ENCODE measurements at regions not wholly inside any gene's neighbourhood (a gene's known extent, or its start where the extent isn't known, plus 50 kb on each side); places are given as distances from the start of the nearest gene placed in this dataset.
"Not testable (repeated sequence)": the region's sequence is repeated elsewhere in the genome, so short reads cannot be mapped to it uniquely, and the experiment has no call there.

DNA sequence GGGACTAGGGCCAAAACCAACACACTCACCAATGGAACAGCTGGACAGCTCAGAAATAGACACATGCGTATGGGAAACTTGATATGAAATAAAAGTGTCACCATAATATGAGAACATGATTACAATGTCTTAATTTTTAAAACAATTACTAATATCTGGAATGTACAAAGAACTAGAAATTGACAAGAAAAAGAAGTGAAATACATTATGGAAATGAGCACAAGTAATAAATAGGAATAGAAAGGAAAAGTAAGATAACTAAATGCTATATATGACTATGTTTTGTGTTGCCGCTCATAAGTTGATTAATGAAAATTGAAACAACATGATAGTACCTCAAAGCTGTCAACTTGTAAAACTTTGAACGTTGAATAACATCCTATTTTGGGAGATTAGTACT is 801.1 kb downstream of the SLITRK5 start:
- no peak overlapping the region for H3K27ac Mint-ChIP-seq
- DNase-seq (ENCODE audit: low spot score in 2 of 2): no peak
- H3K36me3 Mint-ChIP-seq: no peaks in the 10 kb centered on the region
- H3K4me1 Mint-ChIP-seq: no peaks in the 10 kb centered on the region
- no peak for ATAC-seq
- no peak overlapping the region for H3K4me3 Mint-ChIP-seq
- H3K9me3 Mint-ChIP-seq: peaks cover 3% of the 10 kb centered on the region

GRCh38 chr13:88483202-88483601 is 812.0 kb downstream of the SLITRK5 start:
- Mint-ChIP-seq H3K9me3 (peaks cover 19% of the 10 kb centered on the region), H3K36me3 (no peaks in the 10 kb centered on the region), H3K27ac (no peak overlapping the region), H3K4me3 (no peak overlapping the region), H3K4me1 (no peaks in the 10 kb centered on the region)
- ATAC-seq: no peak
- DNase-seq (ENCODE audit: low spot score in 2 of 2): no peak

GRCh38 chr13:88507909-88508308 is 836.7 kb downstream of the SLITRK5 start:
- no peak for DNase-seq (ENCODE audit: low spot score in 2 of 2)

DNA sequence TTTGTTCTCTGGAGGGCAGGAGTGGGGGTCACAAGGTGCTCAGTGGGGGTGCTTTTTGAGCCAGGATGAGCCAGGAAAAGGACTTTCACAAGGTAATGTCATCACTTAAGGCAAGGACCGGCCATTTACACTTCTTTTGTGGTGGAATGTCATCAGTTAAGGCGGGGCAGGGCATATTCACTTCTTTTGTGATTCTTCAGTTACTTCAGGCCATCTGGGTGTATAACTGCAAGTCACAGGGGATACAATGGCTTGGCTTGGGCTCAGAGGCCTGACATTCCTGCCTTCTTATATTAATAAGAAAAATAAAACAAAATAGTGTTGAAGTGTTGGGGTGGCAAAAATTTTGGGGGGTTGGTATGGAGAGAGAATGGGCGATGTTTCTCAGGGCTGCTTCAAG is 841.8 kb downstream of the SLITRK5 start:
- not testable (repeated sequence) for DNase-seq (ENCODE audit: low spot score in 2 of 2); H3K36me3 Mint-ChIP-seq; ATAC-seq; H3K27ac Mint-ChIP-seq; H3K4me3 Mint-ChIP-seq; H3K4me1 Mint-ChIP-seq
- peaks cover 35% of the 10 kb centered on the region for H3K9me3 Mint-ChIP-seq

More at GRCh38 chr13:88507909-88508308, 836.7 kb downstream of the SLITRK5 start:
- no peak for ATAC-seq
- no peaks in the 10 kb centered on the region for H3K4me1 Mint-ChIP-seq
- H3K9me3 Mint-ChIP-seq: peaks cover 39% of the 10 kb centered on the region
- H3K27ac Mint-ChIP-seq: no peak overlapping the region
- no peaks in the 10 kb centered on the region for H3K36me3 Mint-ChIP-seq
- no peak overlapping the region for H3K4me3 Mint-ChIP-seq

DNA sequence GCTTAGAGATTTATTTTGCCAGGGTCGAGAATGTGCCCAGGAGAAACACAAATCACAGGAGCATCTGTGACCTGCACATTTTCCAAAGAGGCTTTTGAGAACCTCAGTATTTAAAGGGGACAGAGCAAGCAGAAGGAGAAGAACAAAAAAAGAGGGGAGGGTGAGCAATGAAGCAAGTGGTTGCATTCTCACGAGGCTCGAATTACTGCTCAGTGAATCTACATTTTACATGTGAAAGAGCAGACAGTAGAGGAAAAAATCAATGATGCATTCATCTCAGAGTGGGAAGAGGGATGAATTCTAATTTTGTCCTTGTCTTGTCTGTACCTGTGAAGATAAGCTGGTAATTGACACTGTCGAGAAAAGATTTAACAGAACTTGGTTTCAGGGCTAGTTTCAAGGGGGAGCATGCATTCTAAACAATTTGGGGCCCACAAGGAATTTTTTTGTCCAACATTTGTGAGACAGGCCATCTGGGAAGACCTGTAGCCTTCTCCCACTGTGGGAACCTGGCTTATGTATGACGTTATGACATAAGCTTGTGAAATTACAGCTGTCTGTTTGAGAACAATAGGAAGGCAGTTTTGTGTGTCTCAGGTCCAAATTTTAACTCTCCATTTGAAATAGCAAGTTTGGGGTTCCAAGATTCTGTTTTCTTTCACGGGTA is 855.1 kb downstream of the SLITRK5 start:
- Mint-ChIP-seq H3K9me3 (peaks cover 4% of the 10 kb centered on the region), H3K27ac (no peak overlapping the region), H3K4me3 (no peak overlapping the region), H3K36me3 (no peaks in the 10 kb centered on the region), H3K4me1 (no peaks in the 10 kb centered on the region)
- DNase-seq (ENCODE audit: low spot score in 2 of 2) (no peak), ATAC-seq (no peak)

DNA sequence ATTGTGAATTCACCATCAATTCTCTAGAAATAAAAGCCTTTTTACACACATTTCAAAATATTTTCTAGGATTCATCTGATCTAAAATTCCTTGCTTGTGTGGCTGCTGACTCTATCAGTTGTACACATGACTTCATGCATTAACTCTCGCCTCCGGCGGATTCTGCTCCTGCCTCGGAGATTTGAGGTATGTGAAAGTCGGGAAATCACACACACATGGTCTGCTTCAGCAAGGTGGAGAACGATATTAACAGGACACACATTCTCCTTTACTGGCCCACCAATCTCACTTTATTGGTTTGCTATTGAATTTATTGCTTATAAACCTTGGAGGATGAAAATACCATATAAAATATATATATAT is 855.7 kb downstream of the SLITRK5 start:
- Mint-ChIP-seq H3K4me3 (no peak overlapping the region), H3K36me3 (no peaks in the 10 kb centered on the region), H3K9me3 (peaks cover 4% of the 10 kb centered on the region)

DNA sequence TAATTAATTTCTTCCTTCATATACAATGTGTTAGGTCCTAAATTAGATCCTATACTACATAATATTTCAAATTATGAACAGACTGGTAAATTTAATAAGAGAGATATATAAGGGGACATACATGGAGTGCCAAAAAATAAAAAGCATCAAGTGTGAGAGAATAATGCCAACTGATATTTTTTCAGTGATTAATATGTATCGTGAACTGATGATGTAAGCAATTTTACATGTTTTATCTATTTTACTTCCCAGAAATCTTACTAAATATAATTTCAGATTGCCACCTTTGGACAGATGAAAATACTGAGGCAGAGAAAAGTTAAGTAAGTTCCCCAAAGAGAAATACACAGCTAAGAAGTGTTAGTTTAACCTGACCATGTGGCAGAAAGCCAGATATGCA is 870.8 kb downstream of the SLITRK5 start:
- Mint-ChIP-seq H3K27ac (no peak overlapping the region), H3K36me3 (no peaks in the 10 kb centered on the region), H3K4me1 (no peaks in the 10 kb centered on the region), H3K9me3 (no peaks in the 10 kb centered on the region), H3K4me3 (no peak overlapping the region)
- DNase-seq (ENCODE audit: low spot score in 2 of 2) (no peak), ATAC-seq (no peak)

More for the DNA sequence above, 855.7 kb downstream of the SLITRK5 start:
- Mint-ChIP-seq H3K4me1 (no peaks in the 10 kb centered on the region), H3K27ac (no peak overlapping the region)
- DNase-seq (ENCODE audit: low spot score in 2 of 2) (no peak), ATAC-seq (no peak)

GRCh38 chr13:88544836-88545235 is 873.7 kb downstream of the SLITRK5 start:
- DNase-seq (ENCODE audit: low spot score in 2 of 2): no peak
- Mint-ChIP-seq H3K9me3 (peaks cover 3% of the 10 kb centered on the region), H3K4me3 (no peak overlapping the region), H3K27ac (no peak overlapping the region), H3K36me3 (no peaks in the 10 kb centered on the region), H3K4me1 (no peaks in the 10 kb centered on the region)
- no peak for ATAC-seq

DNA sequence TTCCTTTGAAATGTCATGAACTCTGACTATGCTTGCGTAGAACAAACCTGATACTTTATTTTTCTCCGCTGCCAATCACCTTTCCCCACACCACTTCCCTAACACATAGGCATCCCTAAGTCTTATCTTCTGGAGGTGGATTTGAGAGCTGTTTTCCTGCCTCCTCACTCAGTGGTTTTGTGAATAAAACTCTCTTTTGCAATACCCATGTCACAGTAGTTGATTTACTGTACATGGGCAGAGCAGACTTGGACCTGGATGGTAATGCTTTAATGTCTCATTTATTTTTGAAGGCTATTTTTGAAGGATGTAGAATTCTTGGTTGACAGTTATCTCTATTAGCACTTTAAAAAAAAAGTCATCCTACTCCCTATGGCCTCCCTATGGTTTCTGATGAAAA is 881.8 kb downstream of the SLITRK5 start:
- H3K9me3 Mint-ChIP-seq: peaks cover under 1% of the 10 kb centered on the region
- H3K4me1 Mint-ChIP-seq: no peaks in the 10 kb centered on the region
- no peak overlapping the region for H3K4me3 Mint-ChIP-seq
- H3K36me3 Mint-ChIP-seq: no peaks in the 10 kb centered on the region
- H3K27ac Mint-ChIP-seq: no peak overlapping the region
- ATAC-seq: no peak
- DNase-seq (ENCODE audit: low spot score in 2 of 2): no peak

GRCh38 chr13:88565566-88565965 is 894.4 kb downstream of the SLITRK5 start:
- no peaks in the 10 kb centered on the region for H3K4me1 Mint-ChIP-seq
- H3K9me3 Mint-ChIP-seq: peaks cover 6% of the 10 kb centered on the region
- DNase-seq (ENCODE audit: low spot score in 2 of 2) (no peak), ATAC-seq (no peak)
- no peak overlapping the region for H3K27ac Mint-ChIP-seq
- H3K4me3 Mint-ChIP-seq: no peak overlapping the region
- no peaks in the 10 kb centered on the region for H3K36me3 Mint-ChIP-seq

DNA sequence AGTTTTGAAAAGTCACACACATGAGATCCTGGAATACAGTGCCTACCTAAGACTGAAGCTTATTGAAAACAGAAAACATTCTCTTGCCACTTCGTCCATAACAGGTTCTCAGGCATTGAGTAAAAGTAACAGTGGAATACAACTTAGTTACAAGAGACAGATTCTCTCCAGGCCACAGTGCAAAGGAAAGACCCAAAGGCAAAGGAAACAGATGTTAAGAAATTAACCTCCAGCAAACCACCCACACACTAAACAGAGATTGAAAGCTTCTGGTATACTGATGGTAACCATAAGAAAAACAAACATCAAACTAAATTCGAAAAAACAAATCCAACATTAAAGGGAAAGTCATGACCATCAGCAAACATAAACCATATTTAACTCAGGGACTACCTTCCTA is 914.7 kb downstream of the SLITRK5 start:
- DNase-seq (ENCODE audit: low spot score in 2 of 2): no peak
- peaks cover 6% of the 10 kb centered on the region for H3K9me3 Mint-ChIP-seq
- no peaks in the 10 kb centered on the region for H3K36me3 Mint-ChIP-seq
- ATAC-seq: no peak
- no peaks in the 10 kb centered on the region for H3K4me1 Mint-ChIP-seq
- H3K4me3 Mint-ChIP-seq: no peak overlapping the region
- H3K27ac Mint-ChIP-seq: no peak overlapping the region

DNA sequence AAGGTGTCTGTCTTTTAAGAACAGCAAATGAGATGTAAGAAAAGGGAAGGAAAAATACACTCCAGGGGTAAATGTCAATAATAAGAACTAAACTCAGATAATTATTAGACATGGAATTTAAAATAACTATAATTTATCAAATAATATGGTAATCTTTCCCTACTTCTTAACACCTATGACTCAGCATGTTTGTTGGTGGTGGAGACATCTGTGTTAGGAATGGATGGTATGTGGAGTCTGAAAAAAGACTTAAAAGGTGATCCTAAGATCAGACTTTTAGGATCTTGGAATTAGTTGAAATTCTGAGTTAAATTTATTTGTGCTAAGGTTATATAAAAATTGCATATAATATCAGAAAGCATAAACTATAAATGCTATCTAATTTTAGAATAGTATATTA is 915.1 kb downstream of the SLITRK5 start:
- Mint-ChIP-seq H3K9me3 (peaks cover 6% of the 10 kb centered on the region), H3K4me1 (no peaks in the 10 kb centered on the region), H3K4me3 (no peak overlapping the region), H3K27ac (no peak overlapping the region), H3K36me3 (no peaks in the 10 kb centered on the region)
- DNase-seq (ENCODE audit: low spot score in 2 of 2) (no peak), ATAC-seq (no peak)

DNA sequence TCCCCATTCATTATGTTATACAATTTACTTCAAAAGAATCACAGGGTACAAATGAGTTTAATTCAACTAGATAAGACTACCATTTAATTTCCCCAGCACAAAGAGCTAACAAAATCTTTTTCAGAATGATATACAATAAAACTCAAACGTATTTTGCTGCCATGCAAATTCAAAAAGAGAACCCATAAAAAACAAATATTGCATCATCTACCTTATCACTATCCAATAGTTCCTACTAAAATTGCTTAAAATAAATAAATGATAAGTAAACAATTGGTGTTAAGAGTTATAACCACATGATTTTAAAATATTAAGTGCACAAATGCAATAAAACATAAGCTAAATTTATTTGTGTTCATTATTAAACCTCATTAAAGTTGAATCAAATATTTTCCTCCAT is 919.4 kb downstream of the SLITRK5 start:
- ATAC-seq (no peak), DNase-seq (ENCODE audit: low spot score in 2 of 2) (no peak)
- Mint-ChIP-seq H3K9me3 (peaks cover 8% of the 10 kb centered on the region), H3K27ac (no peak overlapping the region), H3K4me1 (no peaks in the 10 kb centered on the region), H3K36me3 (no peaks in the 10 kb centered on the region), H3K4me3 (no peak overlapping the region)

- ATAC-seq (no peak), DNase-seq (ENCODE audit: low spot score in 2 of 2) (no peak)
- no peak overlapping the region for H3K27ac Mint-ChIP-seq
- peaks cover 8% of the 10 kb centered on the region for H3K9me3 Mint-ChIP-seq
- H3K4me3 Mint-ChIP-seq: no peak overlapping the region
- no peaks in the 10 kb centered on the region for H3K36me3 Mint-ChIP-seq
- no peaks in the 10 kb centered on the region for H3K4me1 Mint-ChIP-seq
Observed at GRCh38 chr13:88592105-88592504, 920.9 kb downstream of the SLITRK5 start.

DNA sequence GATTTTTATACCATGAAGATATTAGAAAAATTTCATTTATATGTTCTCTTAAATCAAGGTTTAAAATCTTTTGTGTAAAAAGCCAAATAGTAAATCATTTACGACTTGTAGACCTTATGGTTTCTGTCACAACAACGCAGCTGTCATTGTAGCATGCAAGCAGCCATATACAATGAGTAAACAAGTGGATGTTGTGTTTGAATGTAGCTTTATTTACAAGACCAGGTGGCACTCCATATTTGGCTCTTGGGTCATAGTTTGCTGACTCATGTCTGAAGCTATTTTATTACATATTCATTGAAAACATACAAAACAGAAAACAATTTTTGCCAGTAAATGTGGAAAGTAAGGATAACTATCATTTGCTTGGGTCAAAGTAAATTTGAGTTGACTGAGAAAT is 930.8 kb downstream of the SLITRK5 start:
- Mint-ChIP-seq H3K36me3 (no peaks in the 10 kb centered on the region), H3K4me3 (no peak overlapping the region), H3K4me1 (no peaks in the 10 kb centered on the region), H3K9me3 (peaks cover 8% of the 10 kb centered on the region), H3K27ac (no peak overlapping the region)
- no peak for DNase-seq (ENCODE audit: low spot score in 2 of 2)
- ATAC-seq: no peak

DNA sequence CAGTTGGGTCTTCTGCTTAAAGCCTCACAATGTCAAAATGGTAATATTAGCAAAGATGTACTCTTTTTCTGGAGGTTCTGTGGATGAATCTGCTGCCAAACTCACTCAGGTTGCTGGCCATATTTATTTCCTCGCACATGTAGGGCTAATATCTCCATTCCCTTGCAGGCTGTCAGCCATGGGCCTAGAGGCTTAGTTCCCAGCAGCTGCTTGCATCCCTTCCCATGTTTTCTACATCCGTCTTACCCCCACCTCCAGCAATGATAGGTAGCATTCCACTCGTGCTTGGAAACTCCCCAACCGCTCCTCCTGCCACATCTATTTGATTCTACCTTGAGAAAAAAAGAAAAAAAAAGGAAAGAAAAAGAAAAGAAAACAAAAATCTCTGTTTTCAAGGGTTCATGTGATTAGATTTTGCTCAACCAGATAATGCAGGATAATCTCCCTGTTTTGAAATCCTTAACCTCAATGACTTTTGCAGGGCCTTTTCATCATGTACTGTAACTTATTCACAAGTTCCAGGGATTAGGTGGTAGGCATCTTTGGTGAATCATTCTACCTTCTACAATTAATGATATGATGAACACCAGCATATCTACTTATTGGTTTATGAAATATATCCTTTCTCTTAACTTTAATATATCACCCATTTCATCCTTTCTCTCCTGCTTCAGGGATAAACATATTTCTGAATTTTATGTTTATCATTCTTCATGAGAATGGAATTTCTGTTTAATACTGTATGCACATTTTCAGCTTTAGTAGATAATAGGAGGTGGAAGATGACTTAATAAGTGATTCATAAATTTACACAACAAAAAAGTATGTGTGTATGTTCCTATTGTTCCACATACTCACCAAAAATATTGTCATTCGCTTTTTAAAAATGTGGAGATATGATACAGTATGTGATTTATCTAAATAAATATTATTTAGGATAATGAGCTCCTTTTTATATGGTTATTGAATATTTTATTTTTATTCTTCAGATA is 931.9 kb downstream of the SLITRK5 start:
- ATAC-seq: no peak
- Mint-ChIP-seq H3K27ac (no peak overlapping the region), H3K36me3 (no peaks in the 10 kb centered on the region), H3K4me1 (no peaks in the 10 kb centered on the region), H3K4me3 (no peak overlapping the region), H3K9me3 (peaks cover 8% of the 10 kb centered on the region)
- no peak for DNase-seq (ENCODE audit: low spot score in 2 of 2)
